K562 (cell line): ENCODE measurements at regions not wholly inside any gene's neighbourhood (a gene's known extent, or its start where the extent isn't known, plus 50 kb on each side); places are given as distances from the start of the nearest gene placed in this dataset.

Source experiments
- ATAC-seq: fragments of 200-7000 bp; cut with Tn5 transposase; 3 replicates; pipeline ENCODE4 v1.9.1; 2020; ENCODE audit warnings: moderate library complexity
- BruUV-seq: library from RNA; stranded (reverse); fragments of 400-500 nt; replicated peaks from 2 replicates; lab custom pipeline; 2021; lab: Mats Ljungman, UMichigan
- CTCF ChIA-PET: fragments of 300-600 bp; formaldehyde crosslinking; extraction: SDS; loops from one replicate; lab custom pipeline; 2021; ENCODE audit warnings: low intra/inter-chr PET ratio; lab: Yijun Ruan, JAX
- POLR2A ChIA-PET: fragments of 300-600, 350-650 bp; sonication (Branson Sonifier 250); formaldehyde crosslinking; extraction: SDS; loops from one replicate; lab custom pipeline; 2021; ENCODE audit warnings: antibody characterized with exemption, inconsistent platforms; lab: Yijun Ruan, JAX
- DNase-seq, 4 experiments: peaks; one replicate each; pipeline versions ENCODE4 v3.0.0 to v3.0.0-alpha.2; 2011 to 2018; ENCODE audit warnings: low spot score in 3 of 4, mixed read lengths in 3 of 4; ENCODE audit errors: extremely low read depth in 1 of 4
- FAIRE-seq: peaks from 2 replicates; lab custom pipeline; 2011; peaks lifted over from hg19 to GRCh38; lab: Jason Lieb, UNC
- H2AFZ ChIP-seq: 2 replicates; pipeline ENCODE4 v1.6.0; 2011; ENCODE audit warnings: low read depth, low read length, control low read depth, inconsistent platforms
- H3K27ac ChIP-seq: fragments of 200-600 bp; 3 replicates; pipeline ENCODE4 v1.8.0; 2011; ENCODE audit warnings: low read depth, mild to moderate bottlenecking, control low read depth, inconsistent platforms, low read length, moderate library complexity, mixed read lengths; ENCODE audit errors: extremely low read depth
- H3K27me3 ChIP-seq, 2 experiments: fragments of 300-600 bp in 1 of 2; 2 replicates in 1 of 2; 3 replicates in 1 of 2; pipeline versions ENCODE4 v1.6.0 to v1.8.0; 2011; ENCODE audit warnings: inconsistent platforms in 2 of 2, low read length in 2 of 2, mild to moderate bottlenecking in 1 of 2, mixed read lengths in 1 of 2, moderate library complexity in 1 of 2; ENCODE audit not compliant: control insufficient read depth in 2 of 2, insufficient read depth in 2 of 2
- H3K36me3 ChIP-seq: fragments of 300-600 bp; 3 replicates; pipeline ENCODE4 v1.8.0; 2011; ENCODE audit warnings: mild to moderate bottlenecking, low read length, inconsistent platforms; ENCODE audit not compliant: control insufficient read depth, insufficient read depth
- H3K4me1 ChIP-seq, 2 experiments: fragments of 200-600 bp in 1 of 2; replicated peaks in 1 of 2; 2 replicates in 1 of 2; 3 replicates in 1 of 2; pipeline versions ENCODE4 v1.5.1 to v1.8.0; 2011; ENCODE audit warnings: inconsistent platforms in 2 of 2, low read length in 2 of 2, mild to moderate bottlenecking in 1 of 2, mixed read lengths in 1 of 2, moderate library complexity in 1 of 2; ENCODE audit not compliant: control insufficient read depth in 2 of 2, insufficient read depth in 2 of 2
- H3K4me2 ChIP-seq: 2 replicates; pipeline ENCODE4 v1.6.1; 2011; ENCODE audit warnings: low read length, control low read depth, inconsistent platforms, mixed read lengths; ENCODE audit not compliant: insufficient read depth
- H3K4me3 ChIP-seq: fragments of 200-600 bp; sonication (generic), shearing (Covaris generic); 2 replicates; pipeline ENCODE4 v1.5.1; 2016; ENCODE audit warnings: control low read depth, inconsistent platforms
- H3K79me2 ChIP-seq: fragments of 200-600 bp; 3 replicates; pipeline ENCODE4 v1.8.0; 2011; ENCODE audit warnings: low read length, inconsistent platforms; ENCODE audit not compliant: control insufficient read depth, insufficient read depth
- H3K9ac ChIP-seq, 2 experiments: 2 replicates each; pipeline versions ENCODE4 v1.6.0 to v1.6.1; 2011; ENCODE audit warnings: low read depth in 2 of 2, low read length in 2 of 2, control low read depth in 1 of 2, inconsistent platforms in 1 of 2, mild to moderate bottlenecking in 1 of 2, mixed read lengths in 1 of 2; ENCODE audit not compliant: insufficient read depth in 1 of 2
- H3K9me1 ChIP-seq: one replicate; pipeline ENCODE4 v1.6.0; 2011; ENCODE audit warnings: inconsistent platforms, mild to moderate bottlenecking, low read length, moderate library complexity; ENCODE audit not compliant: control insufficient read depth, insufficient read depth
- H3K9me3 ChIP-seq: replicated peaks from 2 replicates; pipeline ENCODE4 v1.5.1; 2011; ENCODE audit warnings: low read depth, low read length, inconsistent platforms; ENCODE audit not compliant: control insufficient read depth, insufficient read depth
- H4K20me1 ChIP-seq: replicated peaks from 2 replicates; pipeline ENCODE4 v1.6.1; 2011; ENCODE audit warnings: low read length, inconsistent platforms, mixed read lengths; ENCODE audit not compliant: control insufficient read depth, insufficient read depth
- CBFA2T2 ChIP-seq: fragments of 450-650 bp; conservative IDR thresholded peaks from 2 replicates; pipeline ENCODE4 v1.6.1; 2017; ENCODE audit warnings: mild to moderate bottlenecking
- EZH2 ChIP-seq: IDR thresholded peaks from 2 replicates; pipeline ENCODE4 v1.6.1; 2012; ENCODE audit warnings: low read depth, mild to moderate bottlenecking, inconsistent platforms, low read length, borderline replicate concordance
- JUNB ChIP-seq: fragments of 450-650 bp; formaldehyde crosslinking; conservative IDR thresholded peaks from 2 replicates; pipeline ENCODE4 v1.4.0; 2020; ENCODE audit warnings: mild to moderate bottlenecking
- MEF2A ChIP-seq: IDR thresholded peaks from 2 replicates; pipeline ENCODE4 v1.6.1; 2011; ENCODE audit warnings: low read depth, mild to moderate bottlenecking, low read length, moderate library complexity; ENCODE audit not compliant: control insufficient read depth
- MTF1 ChIP-seq: fragments of 250-450 bp; sonication (Bioruptor Pico); IDR thresholded peaks from 2 replicates; pipeline ENCODE4 v1.9.0; 2021; ENCODE audit warnings: moderate library complexity, mild to moderate bottlenecking, inconsistent platforms, borderline replicate concordance
- NFATC3 ChIP-seq: fragments of 450-650 bp; IDR thresholded peaks from 2 replicates; pipeline ENCODE4 v1.6.1; 2017; ENCODE audit warnings: mild to moderate bottlenecking
- RBM15 ChIP-seq: fragments of 200-400 bp; formaldehyde crosslinking; IDR thresholded peaks from 2 replicates; pipeline ENCODE4 v1.6.1; 2018; ENCODE audit warnings: mild to moderate bottlenecking, low read length, moderate library complexity; ENCODE audit not compliant: insufficient read depth
- TARDBP ChIP-seq: fragments of 450-650 bp; IDR thresholded peaks from 2 replicates; pipeline ENCODE4 v1.6.1; 2016
- ZNF24 ChIP-seq: fragments of 450-650 bp; IDR thresholded peaks from 2 replicates; pipeline ENCODE4 v1.6.1; 2016
- ZNF445 ChIP-seq: fragments of 250-450 bp; sonication (Bioruptor Pico); IDR thresholded peaks from 2 replicates; pipeline ENCODE4 v1.4.0; 2020; ENCODE audit warnings: low read depth, mild to moderate bottlenecking, moderate library complexity
- ZNF77 ChIP-seq: fragments of 250-450 bp; sonication (Bioruptor Pico); IDR thresholded peaks from 2 replicates; pipeline ENCODE4 v1.5.0; 2020
- in situ Hi-C: fragments of 300-500 bp; cut with MboI; formaldehyde crosslinking; loops from 4 replicates; pipeline ENCODE4 v1.15.0; 2018; ENCODE audit warnings: inconsistent platforms, mixed read lengths
- intact Hi-C: fragments of 100-400 bp; cut with micrococcal nuclease; formaldehyde crosslinking; loops from 2 replicates; pipeline ENCODE4 v1.14.2; 2022
- TF ChIP-seq, protein P1 (sequence below): fragments of 450-650 bp; IDR thresholded peaks from 2 replicates; pipeline ENCODE4 v1.6.1; 2016; ENCODE audit warnings: mild to moderate bottlenecking
- TF ChIP-seq, protein P2 (sequence below): sonication (generic); formaldehyde crosslinking; IDR thresholded peaks from 2 replicates; pipeline ENCODE4 v1.8.0; 2022; ENCODE audit warnings: missing genetic modification reagents, mild to moderate bottlenecking, moderate library complexity, borderline replicate concordance
- TF ChIP-seq, protein P3 (sequence below), 2 experiments: fragments of 200-800 bp in 1 of 2; sonication (Bioruptor generic) in 1 of 2; sonication (generic) in 1 of 2; formaldehyde crosslinking in 1 of 2; IDR thresholded peaks in 1 of 2; conservative IDR thresholded peaks in 1 of 2; 2 replicates each; pipeline versions ENCODE4 v1.5.0 to v1.6.1; 2016 to 2020; ENCODE audit warnings: missing compliant biosample characterization in 1 of 2, missing genetic modification characterization in 1 of 2, missing genetic modification reagents in 1 of 2
- TF ChIP-seq, protein P4 (sequence below): fragments of 450-650 bp; IDR thresholded peaks from one replicate; pipeline ENCODE4 v1.6.1; 2018; ENCODE audit warnings: mild to moderate bottlenecking, moderate library complexity; ENCODE audit not compliant: partially characterized antibody

DNA sequence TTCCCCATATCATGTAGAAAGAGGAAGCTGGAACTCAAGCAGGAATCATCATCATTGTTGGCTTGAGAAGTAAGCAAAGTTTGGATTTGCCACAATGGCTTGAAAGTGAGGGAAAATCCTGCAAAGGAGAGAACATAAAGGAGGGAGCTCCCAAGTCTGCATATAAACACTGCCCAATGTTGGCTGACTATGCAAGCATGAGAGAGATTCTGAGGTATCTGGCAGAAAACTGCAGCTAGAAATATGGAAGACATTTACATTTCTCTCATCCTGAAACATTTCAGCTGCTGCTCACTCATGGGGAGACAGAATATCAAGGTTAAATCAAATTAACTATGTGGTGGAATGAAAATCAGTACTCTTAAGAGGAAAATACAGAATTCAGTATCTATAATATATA lies 415.6 kb upstream of the TNC start:
- no peaks in the 10 kb centered on the region for H3K9me1 ChIP-seq
- ChIA-PET POLR2A (no interaction called here), CTCF (no interaction called here)
- no peaks in the 10 kb centered on the region for H4K20me1 ChIP-seq
- no peak overlapping the region for H2AFZ ChIP-seq
- BruUV-seq: no TSS peak
- no peaks in the 10 kb centered on the region for H3K27me3 ChIP-seq
- no peaks in the 10 kb centered on the region for H3K9me3 ChIP-seq
- ATAC-seq: no peak
- no peaks in the 10 kb centered on the region for H3K4me1 ChIP-seq
- no peaks in the 10 kb centered on the region for H3K36me3 ChIP-seq
- H3K4me2 ChIP-seq: no peak overlapping the region
- H3K79me2 ChIP-seq: no peaks in the 10 kb centered on the region
- no peak overlapping the region for H3K27ac ChIP-seq
- in situ Hi-C loops: no loop called here
- H3K9ac ChIP-seq: no peak overlapping the region
- TF ChIP-seq NFATC3 (no peak), MEF2A (no peak), ZNF445 (CRISPR knock-in tag) (no peak), RBM15 (no peak), TARDBP (no peak), ZNF24 (no peak), JUNB (CRISPR knock-in tag) (no peak), CBFA2T2 (no peak), EZH2 (no peak), MTF1 (no peak), ZNF77 (CRISPR knock-in tag) (no peak)
- TF ChIP-seq, protein P1, sequence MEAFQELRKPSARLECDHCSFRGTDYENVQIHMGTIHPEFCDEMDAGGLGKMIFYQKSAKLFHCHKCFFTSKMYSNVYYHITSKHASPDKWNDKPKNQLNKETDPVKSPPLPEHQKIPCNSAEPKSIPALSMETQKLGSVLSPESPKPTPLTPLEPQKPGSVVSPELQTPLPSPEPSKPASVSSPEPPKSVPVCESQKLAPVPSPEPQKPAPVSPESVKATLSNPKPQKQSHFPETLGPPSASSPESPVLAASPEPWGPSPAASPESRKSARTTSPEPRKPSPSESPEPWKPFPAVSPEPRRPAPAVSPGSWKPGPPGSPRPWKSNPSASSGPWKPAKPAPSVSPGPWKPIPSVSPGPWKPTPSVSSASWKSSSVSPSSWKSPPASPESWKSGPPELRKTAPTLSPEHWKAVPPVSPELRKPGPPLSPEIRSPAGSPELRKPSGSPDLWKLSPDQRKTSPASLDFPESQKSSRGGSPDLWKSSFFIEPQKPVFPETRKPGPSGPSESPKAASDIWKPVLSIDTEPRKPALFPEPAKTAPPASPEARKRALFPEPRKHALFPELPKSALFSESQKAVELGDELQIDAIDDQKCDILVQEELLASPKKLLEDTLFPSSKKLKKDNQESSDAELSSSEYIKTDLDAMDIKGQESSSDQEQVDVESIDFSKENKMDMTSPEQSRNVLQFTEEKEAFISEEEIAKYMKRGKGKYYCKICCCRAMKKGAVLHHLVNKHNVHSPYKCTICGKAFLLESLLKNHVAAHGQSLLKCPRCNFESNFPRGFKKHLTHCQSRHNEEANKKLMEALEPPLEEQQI: no peak
- TF ChIP-seq, protein P2, sequence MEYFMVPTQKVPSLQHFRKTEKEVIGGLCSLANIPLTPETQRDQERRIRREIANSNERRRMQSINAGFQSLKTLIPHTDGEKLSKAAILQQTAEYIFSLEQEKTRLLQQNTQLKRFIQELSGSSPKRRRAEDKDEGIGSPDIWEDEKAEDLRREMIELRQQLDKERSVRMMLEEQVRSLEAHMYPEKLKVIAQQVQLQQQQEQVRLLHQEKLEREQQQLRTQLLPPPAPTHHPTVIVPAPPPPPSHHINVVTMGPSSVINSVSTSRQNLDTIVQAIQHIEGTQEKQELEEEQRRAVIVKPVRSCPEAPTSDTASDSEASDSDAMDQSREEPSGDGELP (CRISPR knock-in tag): no peak
- TF ChIP-seq, protein P3, sequence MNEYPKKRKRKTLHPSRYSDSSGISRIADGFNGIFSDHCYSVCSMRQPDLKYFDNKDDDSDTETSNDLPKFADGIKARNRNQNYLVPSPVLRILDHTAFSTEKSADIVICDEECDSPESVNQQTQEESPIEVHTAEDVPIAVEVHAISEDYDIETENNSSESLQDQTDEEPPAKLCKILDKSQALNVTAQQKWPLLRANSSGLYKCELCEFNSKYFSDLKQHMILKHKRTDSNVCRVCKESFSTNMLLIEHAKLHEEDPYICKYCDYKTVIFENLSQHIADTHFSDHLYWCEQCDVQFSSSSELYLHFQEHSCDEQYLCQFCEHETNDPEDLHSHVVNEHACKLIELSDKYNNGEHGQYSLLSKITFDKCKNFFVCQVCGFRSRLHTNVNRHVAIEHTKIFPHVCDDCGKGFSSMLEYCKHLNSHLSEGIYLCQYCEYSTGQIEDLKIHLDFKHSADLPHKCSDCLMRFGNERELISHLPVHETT (CRISPR knock-in tag; conservative IDR thresholded peaks at IDR 0.05 in 1 of 2, IDR thresholded peaks at IDR 0.05 in 1 of 2): no peak
- TF ChIP-seq, protein P4, sequence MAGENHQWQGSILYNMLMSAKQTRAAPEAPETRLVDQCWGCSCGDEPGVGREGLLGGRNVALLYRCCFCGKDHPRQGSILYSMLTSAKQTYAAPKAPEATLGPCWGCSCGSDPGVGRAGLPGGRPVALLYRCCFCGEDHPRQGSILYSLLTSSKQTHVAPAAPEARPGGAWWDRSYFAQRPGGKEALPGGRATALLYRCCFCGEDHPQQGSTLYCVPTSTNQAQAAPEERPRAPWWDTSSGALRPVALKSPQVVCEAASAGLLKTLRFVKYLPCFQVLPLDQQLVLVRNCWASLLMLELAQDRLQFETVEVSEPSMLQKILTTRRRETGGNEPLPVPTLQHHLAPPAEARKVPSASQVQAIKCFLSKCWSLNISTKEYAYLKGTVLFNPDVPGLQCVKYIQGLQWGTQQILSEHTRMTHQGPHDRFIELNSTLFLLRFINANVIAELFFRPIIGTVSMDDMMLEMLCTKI: no peak
- TF ChIP-seq, all 486 proteins: peak for 0
- intact Hi-C loops: no loop called here
- DNase-seq (no peak), FAIRE-seq (no peak)
- no peak overlapping the region for H3K4me3 ChIP-seq
